NCI-H187 (cell line): ENCODE measurements at regions not wholly inside any gene's neighbourhood (a gene's known extent, or its start where the extent isn't known, plus 50 kb on each side); places are given as distances from the start of the nearest gene placed in this dataset.

ENCODE experiments used
- DNase-seq, 2 experiments: peaks; one replicate each; lab custom pipeline; 2025; lab: John Stamatoyannopoulos, UW

- no peak for DNase-seq
Observed at GRCh38 chr14:101405171-101405883, 156.0 kb upstream of the DIO3 start.

GRCh38 chr14:101406921-101407320 is 154.4 kb upstream of the DIO3 start:
- no peak for DNase-seq

GRCh38 chr14:101407328-101407727 is 154.0 kb upstream of the DIO3 start:
- no peak for DNase-seq

GRCh38 chr14:101408077-101408831 is 153.0 kb upstream of the DIO3 start:
- DNase-seq, result no peak

GRCh38 chr14:101409006-101409543 is 152.2 kb upstream of the DIO3 start:
- no peak for DNase-seq

GRCh38 chr14:101410126-101410525 is 151.2 kb upstream of the DIO3 start:
- no peak for DNase-seq

GRCh38 chr14:101411151-101411550 is 150.1 kb upstream of the DIO3 start:
- DNase-seq, result no peak

GRCh38 chr14:101411779-101412178 is 149.5 kb upstream of the DIO3 start:
- no peak for DNase-seq

GRCh38 chr14:101412739-101413138 is 148.6 kb upstream of the DIO3 start:
- no peak for DNase-seq

GRCh38 chr14:101417434-101417833 is 143.9 kb upstream of the DIO3 start:
- no peak for DNase-seq

- no peak for DNase-seq
Observed at GRCh38 chr14:101418601-101419000, 142.7 kb upstream of the DIO3 start.

- no peak for DNase-seq
Observed at GRCh38 chr14:101426466-101426865, 134.8 kb upstream of the DIO3 start.

GRCh38 chr14:101428409-101428808 is 132.9 kb upstream of the DIO3 start:
- DNase-seq, result no peak

- DNase-seq, result no peak
Observed at GRCh38 chr14:101435546-101435945, 125.7 kb upstream of the DIO3 start.

- DNase-seq, result no peak
Observed at GRCh38 chr14:101439023-101439422, 122.3 kb upstream of the DIO3 start.

- no peak for DNase-seq
Observed at GRCh38 chr14:101440496-101440895, 120.8 kb upstream of the DIO3 start.

GRCh38 chr14:101441710-101442109 is 119.6 kb upstream of the DIO3 start:
- DNase-seq, result no peak

GRCh38 chr14:101442451-101442850 is 118.8 kb upstream of the DIO3 start:
- DNase-seq, result no peak

GRCh38 chr14:101444116-101444515 is 117.2 kb upstream of the DIO3 start:
- no peak for DNase-seq

GRCh38 chr14:101445278-101445677 is 116.0 kb upstream of the DIO3 start:
- DNase-seq, result no peak

GRCh38 chr14:101446387-101446969 is 114.8 kb upstream of the DIO3 start:
- DNase-seq, result no peak

- DNase-seq, result peak; percentile 49 to 72
Observed at GRCh38 chr14:101449114-101449513, 112.2 kb upstream of the DIO3 start.

- no peak for DNase-seq
Observed at GRCh38 chr14:101451166-101451565, 110.1 kb upstream of the DIO3 start.
